K562 (cell line): ENCODE measurements at regions not wholly inside any gene's neighbourhood (a gene's known extent, or its start where the extent isn't known, plus 50 kb on each side); places are given as distances from the start of the nearest gene placed in this dataset.

Experiments
- ARID1B ChIP-seq: fragments of 450-650 bp; IDR thresholded peaks from 2 replicates; pipeline ENCODE4 v1.6.1; 2016; ENCODE audit warnings: antibody characterized with exemption, mild to moderate bottlenecking, inconsistent platforms
- CTBP1 ChIP-seq: fragments of 450-650 bp; IDR thresholded peaks from 2 replicates; pipeline ENCODE4 v1.6.1; 2016; ENCODE audit warnings: borderline replicate concordance
- DPF2 ChIP-seq: fragments of 450-650 bp; IDR thresholded peaks from 2 replicates; pipeline ENCODE4 v1.6.1; 2016
- FOSL1 ChIP-seq: fragments of 200-800 bp; sonication (Bioruptor generic); conservative IDR thresholded peaks from 2 replicates; pipeline ENCODE4 v1.6.1; 2016; ENCODE audit warnings: missing genetic modification characterization, missing compliant biosample characterization
- JUND ChIP-seq, 2 experiments: IDR thresholded peaks; 2 replicates in 1 of 2; 3 replicates in 1 of 2; pipeline ENCODE4 v1.6.1; 2011; ENCODE audit warnings: borderline replicate concordance in 2 of 2, low read depth in 2 of 2, low read length in 2 of 2, improper control_type of control experiment in 1 of 2, missing biosample characterization in 1 of 2, missing genetic modification characterization in 1 of 2, missing genetic modification reagents in 1 of 2
- NFIX ChIP-seq: fragments of 250-450 bp; sonication (Bioruptor Pico); IDR thresholded peaks from 2 replicates; pipeline ENCODE4 v1.4.0; 2020; ENCODE audit warnings: low read depth, mild to moderate bottlenecking, moderate library complexity
- RBM22 ChIP-seq: fragments of 200-400 bp; formaldehyde crosslinking; IDR thresholded peaks from 2 replicates; pipeline ENCODE4 v1.6.1; 2018; ENCODE audit warnings: low read length, low read depth; ENCODE audit not compliant: poor library complexity, severe bottlenecking
- SOX6 ChIP-seq: fragments of 450-650 bp; IDR thresholded peaks from 2 replicates; pipeline ENCODE4 v1.6.1; 2014; ENCODE audit warnings: mild to moderate bottlenecking
- U2AF1 ChIP-seq: fragments of 200-400 bp; formaldehyde crosslinking; optimal IDR thresholded peaks from 2 replicates; pipeline ENCODE3; 2017; ENCODE audit warnings: mild to moderate bottlenecking, low read depth, low read length, moderate library complexity
- ZNF224 ChIP-seq: sonication (generic); formaldehyde crosslinking; IDR thresholded peaks from 2 replicates; pipeline ENCODE4 v1.8.0; 2022; ENCODE audit warnings: mild to moderate bottlenecking, missing genetic modification reagents
- ZNF766 ChIP-seq: fragments of 200-800 bp; sonication (Bioruptor generic); conservative IDR thresholded peaks from 2 replicates; pipeline ENCODE4 v1.6.1; 2016; ENCODE audit warnings: missing genetic modification characterization, missing compliant biosample characterization
- TF ChIP-seq, protein P1 (sequence below): fragments of 250-450 bp; sonication (Bioruptor Pico); IDR thresholded peaks from 2 replicates; pipeline ENCODE4 v1.4.0; 2020
- TF ChIP-seq, protein P2 (sequence below): fragments of 250-450 bp; sonication (Bioruptor Pico); IDR thresholded peaks from 2 replicates; pipeline ENCODE4 v1.4.0; 2020; ENCODE audit warnings: mild to moderate bottlenecking, moderate library complexity, borderline replicate concordance
- TF ChIP-seq, protein P3 (sequence below): fragments of 450-650 bp; IDR thresholded peaks from 2 replicates; pipeline ENCODE4 v1.6.1; 2018; ENCODE audit not compliant: partially characterized antibody
- TF ChIP-seq, protein P4 (sequence below): fragments of 450-650 bp; IDR thresholded peaks from 2 replicates; pipeline ENCODE4 v1.6.1; 2016; ENCODE audit warnings: antibody characterized with exemption

DNA sequence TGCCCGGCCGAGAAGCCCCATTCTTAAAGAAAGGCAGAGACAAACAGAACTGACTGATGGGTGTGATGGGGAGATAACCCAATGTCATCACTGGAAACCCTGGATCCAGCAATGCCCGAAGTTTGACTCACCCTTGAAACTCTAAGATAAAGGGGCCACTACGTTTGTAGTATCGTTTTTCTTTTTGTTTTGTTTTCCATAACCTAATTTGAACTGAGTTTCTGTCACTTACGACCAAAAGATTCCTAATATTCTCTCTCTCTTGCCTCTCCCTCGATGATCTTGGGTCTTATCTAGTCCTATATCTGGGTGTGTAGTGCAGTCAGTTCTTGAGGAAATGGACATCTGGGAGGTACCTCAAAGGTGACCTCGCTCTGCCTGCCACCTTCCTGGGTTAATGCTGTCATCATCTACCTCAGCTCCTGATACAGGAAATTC is 57.8 kb upstream of the ID3 start (continued):
- no peak for TF ChIP-seq RBM22
- peak; percentile 55; the same call in 1 of the 2 replicates for TF ChIP-seq SOX6
- TF ChIP-seq NFIX (CRISPR knock-in tag): no peak
- peak; percentile 93 for TF ChIP-seq FOSL1
- peak; percentile 72 for TF ChIP-seq ARID1B
- TF ChIP-seq, protein P1, sequence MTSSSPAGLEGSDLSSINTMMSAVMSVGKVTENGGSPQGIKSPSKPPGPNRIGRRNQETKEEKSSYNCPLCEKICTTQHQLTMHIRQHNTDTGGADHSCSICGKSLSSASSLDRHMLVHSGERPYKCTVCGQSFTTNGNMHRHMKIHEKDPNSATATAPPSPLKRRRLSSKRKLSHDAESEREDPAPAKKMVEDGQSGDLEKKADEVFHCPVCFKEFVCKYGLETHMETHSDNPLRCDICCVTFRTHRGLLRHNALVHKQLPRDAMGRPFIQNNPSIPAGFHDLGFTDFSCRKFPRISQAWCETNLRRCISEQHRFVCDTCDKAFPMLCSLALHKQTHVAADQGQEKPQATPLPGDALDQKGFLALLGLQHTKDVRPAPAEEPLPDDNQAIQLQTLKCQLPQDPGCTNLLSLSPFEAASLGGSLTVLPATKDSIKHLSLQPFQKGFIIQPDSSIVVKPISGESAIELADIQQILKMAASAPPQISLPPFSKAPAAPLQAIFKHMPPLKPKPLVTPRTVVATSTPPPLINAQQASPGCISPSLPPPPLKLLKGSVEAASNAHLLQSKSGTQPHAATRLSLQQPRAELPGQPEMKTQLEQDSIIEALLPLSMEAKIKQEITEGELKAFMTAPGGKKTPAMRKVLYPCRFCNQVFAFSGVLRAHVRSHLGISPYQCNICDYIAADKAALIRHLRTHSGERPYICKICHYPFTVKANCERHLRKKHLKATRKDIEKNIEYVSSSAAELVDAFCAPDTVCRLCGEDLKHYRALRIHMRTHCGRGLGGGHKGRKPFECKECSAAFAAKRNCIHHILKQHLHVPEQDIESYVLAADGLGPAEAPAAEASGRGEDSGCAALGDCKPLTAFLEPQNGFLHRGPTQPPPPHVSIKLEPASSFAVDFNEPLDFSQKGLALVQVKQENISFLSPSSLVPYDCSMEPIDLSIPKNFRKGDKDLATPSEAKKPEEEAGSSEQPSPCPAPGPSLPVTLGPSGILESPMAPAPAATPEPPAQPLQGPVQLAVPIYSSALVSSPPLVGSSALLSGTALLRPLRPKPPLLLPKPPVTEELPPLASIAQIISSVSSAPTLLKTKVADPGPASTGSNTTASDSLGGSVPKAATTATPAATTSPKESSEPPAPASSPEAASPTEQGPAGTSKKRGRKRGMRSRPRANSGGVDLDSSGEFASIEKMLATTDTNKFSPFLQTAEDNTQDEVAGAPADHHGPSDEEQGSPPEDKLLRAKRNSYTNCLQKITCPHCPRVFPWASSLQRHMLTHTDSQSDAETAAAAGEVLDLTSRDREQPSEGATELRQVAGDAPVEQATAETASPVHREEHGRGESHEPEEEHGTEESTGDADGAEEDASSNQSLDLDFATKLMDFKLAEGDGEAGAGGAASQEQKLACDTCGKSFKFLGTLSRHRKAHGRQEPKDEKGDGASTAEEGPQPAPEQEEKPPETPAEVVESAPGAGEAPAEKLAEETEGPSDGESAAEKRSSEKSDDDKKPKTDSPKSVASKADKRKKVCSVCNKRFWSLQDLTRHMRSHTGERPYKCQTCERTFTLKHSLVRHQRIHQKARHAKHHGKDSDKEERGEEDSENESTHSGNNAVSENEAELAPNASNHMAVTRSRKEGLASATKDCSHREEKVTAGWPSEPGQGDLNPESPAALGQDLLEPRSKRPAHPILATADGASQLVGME (CRISPR knock-in tag): no peak
- peak; percentile 66; the same call in 1 of the 2 replicates for TF ChIP-seq ZNF766 (CRISPR knock-in tag)
- TF ChIP-seq JUND (IDR thresholded peaks at IDR 0.05; ENCODE audit: borderline replicate concordance, low read depth, low read length): peak; percentile 69
- TF ChIP-seq JUND (tag; IDR thresholded peaks at IDR 0.05; ENCODE audit: borderline replicate concordance, low read depth, low read length): peak; percentile 64; the same call in 1 of the 3 replicates
- TF ChIP-seq, protein P2, sequence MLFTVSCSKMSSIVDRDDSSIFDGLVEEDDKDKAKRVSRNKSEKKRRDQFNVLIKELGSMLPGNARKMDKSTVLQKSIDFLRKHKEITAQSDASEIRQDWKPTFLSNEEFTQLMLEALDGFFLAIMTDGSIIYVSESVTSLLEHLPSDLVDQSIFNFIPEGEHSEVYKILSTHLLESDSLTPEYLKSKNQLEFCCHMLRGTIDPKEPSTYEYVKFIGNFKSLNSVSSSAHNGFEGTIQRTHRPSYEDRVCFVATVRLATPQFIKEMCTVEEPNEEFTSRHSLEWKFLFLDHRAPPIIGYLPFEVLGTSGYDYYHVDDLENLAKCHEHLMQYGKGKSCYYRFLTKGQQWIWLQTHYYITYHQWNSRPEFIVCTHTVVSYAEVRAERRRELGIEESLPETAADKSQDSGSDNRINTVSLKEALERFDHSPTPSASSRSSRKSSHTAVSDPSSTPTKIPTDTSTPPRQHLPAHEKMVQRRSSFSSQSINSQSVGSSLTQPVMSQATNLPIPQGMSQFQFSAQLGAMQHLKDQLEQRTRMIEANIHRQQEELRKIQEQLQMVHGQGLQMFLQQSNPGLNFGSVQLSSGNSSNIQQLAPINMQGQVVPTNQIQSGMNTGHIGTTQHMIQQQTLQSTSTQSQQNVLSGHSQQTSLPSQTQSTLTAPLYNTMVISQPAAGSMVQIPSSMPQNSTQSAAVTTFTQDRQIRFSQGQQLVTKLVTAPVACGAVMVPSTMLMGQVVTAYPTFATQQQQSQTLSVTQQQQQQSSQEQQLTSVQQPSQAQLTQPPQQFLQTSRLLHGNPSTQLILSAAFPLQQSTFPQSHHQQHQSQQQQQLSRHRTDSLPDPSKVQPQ (CRISPR knock-in tag): no peak
- TF ChIP-seq, protein P3, sequence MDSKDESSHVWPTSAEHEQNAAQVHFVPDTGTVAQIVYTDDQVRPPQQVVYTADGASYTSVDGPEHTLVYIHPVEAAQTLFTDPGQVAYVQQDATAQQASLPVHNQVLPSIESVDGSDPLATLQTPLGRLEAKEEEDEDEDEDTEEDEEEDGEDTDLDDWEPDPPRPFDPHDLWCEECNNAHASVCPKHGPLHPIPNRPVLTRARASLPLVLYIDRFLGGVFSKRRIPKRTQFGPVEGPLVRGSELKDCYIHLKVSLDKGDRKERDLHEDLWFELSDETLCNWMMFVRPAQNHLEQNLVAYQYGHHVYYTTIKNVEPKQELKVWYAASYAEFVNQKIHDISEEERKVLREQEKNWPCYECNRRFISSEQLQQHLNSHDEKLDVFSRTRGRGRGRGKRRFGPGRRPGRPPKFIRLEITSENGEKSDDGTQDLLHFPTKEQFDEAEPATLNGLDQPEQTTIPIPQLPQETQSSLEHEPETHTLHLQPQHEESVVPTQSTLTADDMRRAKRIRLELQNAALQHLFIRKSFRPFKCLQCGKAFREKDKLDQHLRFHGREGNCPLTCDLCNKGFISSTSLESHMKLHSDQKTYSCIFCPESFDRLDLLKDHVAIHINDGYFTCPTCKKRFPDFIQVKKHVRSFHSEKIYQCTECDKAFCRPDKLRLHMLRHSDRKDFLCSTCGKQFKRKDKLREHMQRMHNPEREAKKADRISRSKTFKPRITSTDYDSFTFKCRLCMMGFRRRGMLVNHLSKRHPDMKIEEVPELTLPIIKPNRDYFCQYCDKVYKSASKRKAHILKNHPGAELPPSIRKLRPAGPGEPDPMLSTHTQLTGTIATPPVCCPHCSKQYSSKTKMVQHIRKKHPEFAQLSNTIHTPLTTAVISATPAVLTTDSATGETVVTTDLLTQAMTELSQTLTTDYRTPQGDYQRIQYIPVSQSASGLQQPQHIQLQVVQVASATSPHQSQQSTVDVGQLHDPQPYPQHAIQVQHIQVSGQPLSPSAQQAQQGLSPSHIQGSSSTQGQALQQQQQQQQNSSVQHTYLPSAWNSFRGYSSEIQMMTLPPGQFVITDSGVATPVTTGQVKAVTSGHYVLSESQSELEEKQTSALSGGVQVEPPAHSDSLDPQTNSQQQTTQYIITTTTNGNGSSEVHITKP: peak; percentile 38
- TF ChIP-seq CTBP1: peak; percentile 91
- no peak for TF ChIP-seq U2AF1
- TF ChIP-seq, protein P4, sequence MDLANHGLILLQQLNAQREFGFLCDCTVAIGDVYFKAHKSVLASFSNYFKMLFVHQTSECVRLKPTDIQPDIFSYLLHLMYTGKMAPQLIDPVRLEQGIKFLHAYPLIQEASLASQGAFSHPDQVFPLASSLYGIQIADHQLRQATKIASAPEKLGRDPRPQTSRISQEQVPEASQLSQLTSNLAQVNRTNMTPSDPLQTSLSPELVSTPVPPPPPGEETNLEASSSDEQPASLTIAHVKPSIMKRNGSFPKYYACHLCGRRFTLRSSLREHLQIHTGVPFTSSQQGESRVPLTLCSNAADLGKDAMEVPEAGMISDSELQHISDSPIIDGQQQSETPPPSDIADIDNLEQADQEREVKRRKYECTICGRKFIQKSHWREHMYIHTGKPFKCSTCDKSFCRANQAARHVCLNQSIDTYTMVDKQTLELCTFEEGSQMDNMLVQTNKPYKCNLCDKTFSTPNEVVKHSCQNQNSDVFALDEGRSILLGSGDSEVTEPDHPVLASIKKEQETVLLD: no peak
- peak; percentile 71; the same call in 1 of the 2 replicates for TF ChIP-seq DPF2
- TF ChIP-seq ZNF224 (CRISPR knock-in tag): no peak
